ENCODE measurements at regions not wholly inside any gene's neighbourhood (a gene's known extent, or its start where the extent isn't known, plus 50 kb on each side); places are given as distances from the start of the nearest gene placed in this dataset.

- TF ChIP-seq POLR2A (IDR thresholded peaks at IDR 0.05) = no peak
- TF ChIP-seq CTCF (IDR thresholded peaks at IDR 0.05) = no peak
Observed at GRCh38 chr2:145494441-145494840, 974.5 kb upstream of the ZEB2 start.
